GM12878 (cell line): ENCODE measurements at regions not wholly inside any gene's neighbourhood (a gene's known extent, or its start where the extent isn't known, plus 50 kb on each side); places are given as distances from the start of the nearest gene placed in this dataset.

Source experiments
- ATAC-seq: fragments of 200-7000 bp; cut with Tn5 transposase; 3 replicates; pipeline ENCODE4 v1.9.1; 2020; ENCODE audit warnings: mild to moderate bottlenecking, moderate library complexity
- BruUV-seq: library from RNA; stranded (reverse); fragments of 400-500 nt; replicated peaks from 2 replicates; lab custom pipeline; 2021; lab: Mats Ljungman, UMichigan
- CTCF ChIA-PET: fragments of 300-600 bp; sonication (Branson Sonifier 250); formaldehyde crosslinking; extraction: SDS; loops from one replicate; lab custom pipeline; 2021; ENCODE audit warnings: inconsistent platforms; lab: Yijun Ruan, JAX
- POLR2A ChIA-PET: fragments of 350-600 bp; formaldehyde crosslinking; extraction: SDS; loops from one replicate; lab custom pipeline; 2021; ENCODE audit warnings: inconsistent platforms; lab: Charles Lee
- RAD21 ChIA-PET: fragments of 300-600 bp; sonication (Branson Sonifier 250); formaldehyde crosslinking; loops from one replicate; lab custom pipeline; 2023; ENCODE audit warnings: antibody characterized with exemption; ENCODE audit not compliant: unreplicated experiment; lab: Charles Lee
- SMC1A ChIA-PET: fragments of 300-600 bp; sonication (Branson Sonifier 250); formaldehyde crosslinking; loops from one replicate; lab custom pipeline; 2023; ENCODE audit not compliant: unreplicated experiment, uncharacterized antibody; lab: Charles Lee
- DNase-seq: peaks from one replicate; pipeline ENCODE4 v3.0.0-alpha.2; 2011; ENCODE audit warnings: low read depth, low spot score
- FAIRE-seq: peaks from 3 replicates; lab custom pipeline; 2011; peaks lifted over from hg19 to GRCh38; lab: Jason Lieb, UNC
- H2AFZ ChIP-seq: 2 replicates; pipeline ENCODE4 v1.6.0; 2011; ENCODE audit warnings: low read depth, low read length, control low read depth; ENCODE audit not compliant: control insufficient read depth
- H3K27ac ChIP-seq: 2 replicates; pipeline ENCODE4 v1.5.1; 2011; ENCODE audit warnings: control low read depth; ENCODE audit not compliant: control insufficient read depth, insufficient read depth
- H3K27me3 ChIP-seq, 2 experiments: replicated peaks in 1 of 2; 2 replicates each; pipeline versions ENCODE4 v1.6.0 to v1.6.1; 2011; ENCODE audit warnings: low read length in 1 of 2; ENCODE audit not compliant: control insufficient read depth in 2 of 2, insufficient read depth in 2 of 2
- H3K36me3 ChIP-seq, 2 experiments: 2 replicates each; pipeline ENCODE4 v1.5.1; 2011; ENCODE audit warnings: low read length in 1 of 2; ENCODE audit not compliant: control insufficient read depth in 2 of 2, insufficient read depth in 2 of 2
- H3K4me1 ChIP-seq: 2 replicates; pipeline ENCODE4 v1.6.1; 2011; ENCODE audit warnings: mild to moderate bottlenecking, low read length, moderate library complexity, mixed read lengths; ENCODE audit not compliant: control insufficient read depth, insufficient read depth
- H3K4me2 ChIP-seq: 2 replicates; pipeline ENCODE4 v1.6.0; 2011; ENCODE audit warnings: control low read depth; ENCODE audit not compliant: control insufficient read depth, insufficient read depth
- H3K4me3 ChIP-seq: fragments of 200-600 bp; sonication (generic); 2 replicates; pipeline ENCODE4 v1.5.1; 2016
- H3K79me2 ChIP-seq: 2 replicates; pipeline ENCODE4 v1.6.0; 2011; ENCODE audit warnings: low read length; ENCODE audit not compliant: control insufficient read depth, insufficient read depth
- H3K9ac ChIP-seq: 2 replicates; pipeline ENCODE4 v1.8.0; 2011; ENCODE audit warnings: low read length, control low read depth, mixed read lengths; ENCODE audit not compliant: control insufficient read depth, insufficient read depth
- H3K9me3 ChIP-seq: replicated peaks from 3 replicates; pipeline ENCODE4 v1.5.1; 2011; ENCODE audit warnings: mild to moderate bottlenecking, low read length; ENCODE audit not compliant: control insufficient read depth, insufficient read depth
- H4K20me1 ChIP-seq: 2 replicates; pipeline ENCODE4 v1.6.0; 2011; ENCODE audit not compliant: control insufficient read depth, insufficient read depth
- BMI1 ChIP-seq: fragments of 450-650 bp; IDR thresholded peaks from 2 replicates; pipeline ENCODE4 v1.6.1; 2016; ENCODE audit warnings: mild to moderate bottlenecking, moderate library complexity, borderline replicate concordance
- BRCA1 ChIP-seq: IDR thresholded peaks from 2 replicates; pipeline ENCODE4 v1.6.1; 2011; ENCODE audit warnings: low read depth, low read length, improper control_type of control experiment
- CEBPZ ChIP-seq: fragments of 150-350 bp; IDR thresholded peaks from 2 replicates; pipeline ENCODE4 v1.6.1; 2016; ENCODE audit warnings: low read depth, low read length
- E2F4 ChIP-seq: IDR thresholded peaks from 2 replicates; pipeline ENCODE4 v1.6.1; 2012; ENCODE audit warnings: low read depth, low read length, improper control_type of control experiment
- E2F8 ChIP-seq: fragments of 450-650 bp; IDR thresholded peaks from 2 replicates; pipeline ENCODE4 v1.6.1; 2018; ENCODE audit warnings: mild to moderate bottlenecking, low read depth, moderate library complexity; ENCODE audit not compliant: partially characterized antibody
- HCFC1 ChIP-seq: fragments of 150-350 bp; IDR thresholded peaks from 2 replicates; pipeline ENCODE4 v1.6.1; 2014; ENCODE audit warnings: low read length
- KLF5 ChIP-seq: fragments of 450-650 bp; IDR thresholded peaks from 2 replicates; pipeline ENCODE4 v1.6.1; 2014; ENCODE audit warnings: mild to moderate bottlenecking; ENCODE audit not compliant: partially characterized antibody
- MEF2B ChIP-seq: fragments of 450-650 bp; IDR thresholded peaks from 2 replicates; pipeline ENCODE4 v1.6.1; 2018; ENCODE audit warnings: mild to moderate bottlenecking, moderate library complexity; ENCODE audit not compliant: partially characterized antibody, poor library complexity, severe bottlenecking
- NBN ChIP-seq: fragments of 450-650 bp; IDR thresholded peaks from 2 replicates; pipeline ENCODE4 v1.6.1; 2016
- NFYB ChIP-seq: IDR thresholded peaks from 2 replicates; pipeline ENCODE4 v1.6.1; 2011; ENCODE audit warnings: low read depth, mild to moderate bottlenecking, low read length, improper control_type of control experiment, moderate library complexity; ENCODE audit not compliant: insufficient read depth
- PBX3 ChIP-seq: IDR thresholded peaks from 2 replicates; pipeline ENCODE4 v1.6.1; 2011; ENCODE audit warnings: mild to moderate bottlenecking, low read depth, low read length, moderate library complexity; ENCODE audit not compliant: insufficient replicate concordance
- RAD51 ChIP-seq: fragments of 450-650 bp; IDR thresholded peaks from 2 replicates; pipeline ENCODE4 v1.6.1; 2016; ENCODE audit warnings: moderate library complexity, mild to moderate bottlenecking, inconsistent platforms
- SP1 ChIP-seq: IDR thresholded peaks from one replicate; pipeline ENCODE4 v1.6.1; 2011; ENCODE audit warnings: low read depth, low read length
- SUPT20H ChIP-seq: IDR thresholded peaks from 2 replicates; pipeline ENCODE4 v1.6.1; 2011; ENCODE audit warnings: low read depth, mild to moderate bottlenecking, low read length, moderate library complexity, borderline replicate concordance; ENCODE audit not compliant: control insufficient read depth
- in situ Hi-C: fragments of 300-500 bp; cut with MboI; formaldehyde crosslinking; loops from 9 replicates; pipeline ENCODE4 v1.14.3; 2018; ENCODE audit warnings: mixed read lengths
- intact Hi-C: fragments of 100-400 bp; cut with micrococcal nuclease; formaldehyde crosslinking; loops from one replicate; pipeline ENCODE4 v1.14.2; 2022; ENCODE audit not compliant: unreplicated experiment

- TF ChIP-seq E2F8 (no peak), KLF5 (no peak), MEF2B (no peak), PBX3 (no peak), RAD51 (no peak)
These were observed 154.4 kb upstream of the CHRM2 start (continued) for GRCh38 chr7:136714062-136714461.

GRCh38 chr7:136710751-136711150, 157.7 kb upstream of the CHRM2 start:
- Histone ChIP-seq H3K36me3 (no peaks in the 10 kb centered on the region), H3K27me3 (no peaks in the 10 kb centered on the region), H2AFZ (no peak overlapping the region), H3K4me3 (no peak overlapping the region), H3K9me3 (no peaks in the 10 kb centered on the region), H3K9ac (no peak overlapping the region), H3K4me1 (no peaks in the 10 kb centered on the region), H3K4me2 (no peak overlapping the region), H3K79me2 (no peaks in the 10 kb centered on the region), H3K27ac (no peak overlapping the region)
- no peak for FAIRE-seq
- intact Hi-C loops = no loop called here
- no TSS peak for BruUV-seq
- no peak for DNase-seq
- CTCF ChIA-PET = no interaction called here
- in situ Hi-C loops = no loop called here
- no peak for TF ChIP-seq BMI1
- no peak for TF ChIP-seq SP1
- TF ChIP-seq SUPT20H = no peak
- TF ChIP-seq HCFC1 = no peak
- TF ChIP-seq NFYB = no peak
- no peak for TF ChIP-seq NBN
- no peak for TF ChIP-seq CEBPZ
- TF ChIP-seq BRCA1 = no peak
- TF ChIP-seq E2F4 = no peak
- TF ChIP-seq, all 136 proteins: peak for 0
- ChIA-PET RAD21 (no interaction called here), POLR2A (no interaction called here), SMC1A (no interaction called here)
- ATAC-seq = no peak
- H4K20me1 ChIP-seq = no peaks in the 10 kb centered on the region
